WTC11 (cell line): ENCODE measurements at regions not wholly inside any gene's neighbourhood (a gene's known extent, or its start where the extent isn't known, plus 50 kb on each side); places are given as distances from the start of the nearest gene placed in this dataset.

Source experiments
- CTCF ChIP-seq: fragments of 200-600 bp; IDR thresholded peaks from 2 replicates; pipeline ENCODE4 v1.8.0; 2022; ENCODE audit warnings: antibody characterized with exemption
- JUN ChIP-seq: sonication (generic); formaldehyde crosslinking; IDR thresholded peaks from 2 replicates; pipeline ENCODE4 v1.8.0; 2023; ENCODE audit warnings: mild to moderate bottlenecking, missing genetic modification reagents
- MLX ChIP-seq: sonication (generic); formaldehyde crosslinking; IDR thresholded peaks from 2 replicates; pipeline ENCODE4 v1.8.1; 2023; ENCODE audit warnings: mild to moderate bottlenecking, missing genetic modification reagents, moderate library complexity
- NR2C2 ChIP-seq: sonication (generic); formaldehyde crosslinking; IDR thresholded peaks from 2 replicates; pipeline ENCODE4 v1.8.0; 2022; ENCODE audit warnings: mild to moderate bottlenecking, missing genetic modification reagents
- SMAD3 ChIP-seq: sonication (generic); formaldehyde crosslinking; IDR thresholded peaks from 2 replicates; pipeline ENCODE4 v1.8.0; 2022; ENCODE audit warnings: missing genetic modification reagents, mild to moderate bottlenecking, borderline replicate concordance
- ZNF219 ChIP-seq: sonication (generic); formaldehyde crosslinking; IDR thresholded peaks from 2 replicates; pipeline ENCODE4 v1.8.0; 2023; ENCODE audit warnings: missing genetic modification reagents, mild to moderate bottlenecking, borderline replicate concordance

GRCh38 chr10:78337646-78338391, 304.2 kb downstream of the RPS24 start:
- TF ChIP-seq CTCF (no peak), SMAD3 (CRISPR knock-in tag) (no peak), ZNF219 (no peak), NR2C2 (CRISPR knock-in tag) (no peak), JUN (CRISPR knock-in tag) (no peak), MLX (CRISPR knock-in tag) (no peak)
